ENCODE measurements at regions not wholly inside any gene's neighbourhood (a gene's known extent, or its start where the extent isn't known, plus 50 kb on each side); places are given as distances from the start of the nearest gene placed in this dataset.

DNA sequence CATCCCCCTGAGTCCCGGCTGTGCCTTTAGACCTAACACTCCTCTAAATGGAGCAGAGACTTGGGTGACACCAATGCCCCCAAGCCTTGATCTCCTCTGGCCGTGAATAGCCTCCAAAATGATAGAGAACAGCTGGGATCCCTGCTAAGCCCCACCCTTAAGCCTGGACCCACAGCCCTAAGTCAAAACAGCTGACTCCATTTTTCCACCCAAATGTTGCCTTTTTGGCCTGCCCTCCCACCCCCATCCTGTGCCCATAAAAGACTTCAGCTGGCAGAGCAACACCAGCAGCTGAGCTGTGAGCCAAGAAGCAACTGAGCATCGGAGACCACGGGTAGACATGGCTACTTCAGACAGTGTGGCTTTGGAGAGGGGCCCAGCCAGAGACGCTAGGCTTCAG, 420.8 kb downstream of the NPHP4 start:
- TF ChIP-seq, protein P1, sequence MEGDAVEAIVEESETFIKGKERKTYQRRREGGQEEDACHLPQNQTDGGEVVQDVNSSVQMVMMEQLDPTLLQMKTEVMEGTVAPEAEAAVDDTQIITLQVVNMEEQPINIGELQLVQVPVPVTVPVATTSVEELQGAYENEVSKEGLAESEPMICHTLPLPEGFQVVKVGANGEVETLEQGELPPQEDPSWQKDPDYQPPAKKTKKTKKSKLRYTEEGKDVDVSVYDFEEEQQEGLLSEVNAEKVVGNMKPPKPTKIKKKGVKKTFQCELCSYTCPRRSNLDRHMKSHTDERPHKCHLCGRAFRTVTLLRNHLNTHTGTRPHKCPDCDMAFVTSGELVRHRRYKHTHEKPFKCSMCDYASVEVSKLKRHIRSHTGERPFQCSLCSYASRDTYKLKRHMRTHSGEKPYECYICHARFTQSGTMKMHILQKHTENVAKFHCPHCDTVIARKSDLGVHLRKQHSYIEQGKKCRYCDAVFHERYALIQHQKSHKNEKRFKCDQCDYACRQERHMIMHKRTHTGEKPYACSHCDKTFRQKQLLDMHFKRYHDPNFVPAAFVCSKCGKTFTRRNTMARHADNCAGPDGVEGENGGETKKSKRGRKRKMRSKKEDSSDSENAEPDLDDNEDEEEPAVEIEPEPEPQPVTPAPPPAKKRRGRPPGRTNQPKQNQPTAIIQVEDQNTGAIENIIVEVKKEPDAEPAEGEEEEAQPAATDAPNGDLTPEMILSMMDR (IDR thresholded peaks at IDR 0.05), result no peak
- TF ChIP-seq POLR2A (IDR thresholded peaks at IDR 0.05), result no peak

All from right lobe of liver (tissue), 4 donors.